Breast epithelium (tissue), 4 donors: ENCODE measurements at regions not wholly inside any gene's neighbourhood (a gene's known extent, or its start where the extent isn't known, plus 50 kb on each side); places are given as distances from the start of the nearest gene placed in this dataset.
A peak's percentile ranks its signal among the peaks of the same experiment; 100 is the strongest.

ENCODE experiments used
- DNase-seq, 2 donors: peaks; one replicate each; pipeline ENCODE4 v3.0.0-alpha.2; 2019; ENCODE audit warnings: low spot score in 2 of 2
- H3K27ac ChIP-seq, 2 donors: fragments of 200-600 bp; sonication (generic) in 1 of 2; one replicate each; pipeline ENCODE4 v1.5.1; 2016 to 2019; ENCODE audit warnings: mild to moderate bottlenecking in 1 of 2
- H3K27me3 ChIP-seq, 2 donors: fragments of 200-600 bp; sonication (generic) in 1 of 2; one replicate each; pipeline versions ENCODE4 v1.5.1 to v1.6.0; 2017 to 2019; ENCODE audit warnings: control low read depth in 1 of 2, mild to moderate bottlenecking in 1 of 2
- H3K36me3 ChIP-seq: fragments of 200-600 bp; one replicate; pipeline ENCODE4 v1.5.1; 2019
- H3K4me1 ChIP-seq, 2 donors: fragments of 200-600 bp; sonication (generic); one replicate each; pipeline ENCODE4 v1.5.1; 2016 to 2019; ENCODE audit warnings: control low read depth in 1 of 2
- H3K4me3 ChIP-seq, 3 donors: fragments of 200-600 bp; sonication (generic); 1 replicate in 2 of 3; 2 replicates in 1 of 3; pipeline ENCODE4 v1.5.1; 2016 to 2019; ENCODE audit warnings: mild to moderate bottlenecking in 3 of 3, moderate library complexity in 2 of 3
- H3K9me3 ChIP-seq, 2 donors: fragments of 200-600 bp; sonication (generic) in 1 of 2; one replicate each; pipeline ENCODE4 v1.5.1; 2016 to 2019; ENCODE audit warnings: control low read depth in 1 of 2
- CTCF ChIP-seq, 3 donors: fragments of 450-650 bp; IDR thresholded peaks; one replicate each; pipeline ENCODE4 v1.5.1; 2016 to 2017; ENCODE audit warnings: antibody characterized with exemption in 3 of 3, mild to moderate bottlenecking in 3 of 3, moderate library complexity in 3 of 3
- POLR2A ChIP-seq: fragments of 450-650 bp; IDR thresholded peaks from one replicate; pipeline ENCODE4 v1.6.1; 2016; ENCODE audit warnings: antibody characterized with exemption, mild to moderate bottlenecking, moderate library complexity
- POLR2AphosphoS5 ChIP-seq, 3 donors: sonication (generic); formaldehyde crosslinking; IDR thresholded peaks; one replicate each; pipeline ENCODE4 v1.6.1; 2017; ENCODE audit warnings: antibody characterized with exemption in 3 of 3
- intact Hi-C: fragments of 100-400 bp; cut with DNase I; formaldehyde crosslinking; loops from one replicate; pipeline ENCODE4 v1.15.1; 2023; ENCODE audit warnings: low total_unique reads

- intact Hi-C loops: no loop called here
- H3K27me3 ChIP-seq: no peaks in the 10 kb centered on the region
- no peaks in the 10 kb centered on the region for H3K9me3 ChIP-seq
- no peak overlapping the region for H3K27ac ChIP-seq
- H3K4me3 ChIP-seq: no peak overlapping the region
- no peak for DNase-seq
- no peak for TF ChIP-seq POLR2AphosphoS5 (IDR thresholded peaks at IDR 0.05)
- TF ChIP-seq POLR2A: no peak
- TF ChIP-seq CTCF (IDR thresholded peaks at IDR 0.05): no peak
- H3K36me3 ChIP-seq: no peaks in the 10 kb centered on the region
- no peaks in the 10 kb centered on the region for H3K4me1 ChIP-seq
Measured at GRCh38 chr10:6995831-6996230, 415.0 kb downstream of the SFMBT2 start.

GRCh38 chr10:6995341-6995740 is 415.3 kb upstream of the PRKCQ start:
- H3K4me3 ChIP-seq: no peak overlapping the region
- H3K27ac ChIP-seq: no peak overlapping the region
- H3K36me3 ChIP-seq: no peaks in the 10 kb centered on the region
- DNase-seq: no peak
- TF ChIP-seq CTCF (IDR thresholded peaks at IDR 0.05) (no peak), POLR2AphosphoS5 (IDR thresholded peaks at IDR 0.05) (no peak), POLR2A (no peak)
- intact Hi-C loops: no loop called here
- no peaks in the 10 kb centered on the region for H3K27me3 ChIP-seq
- no peaks in the 10 kb centered on the region for H3K9me3 ChIP-seq
- H3K4me1 ChIP-seq: no peaks in the 10 kb centered on the region

GRCh38 chr10:6990891-6991290 is 410.8 kb upstream of the PRKCQ start:
- intact Hi-C loops: loop anchor here (1.0 kb wide), 1 partner anchor 25 kb away; no protein-coding TSS in a partner anchor
- Histone ChIP-seq H3K9me3 (no peaks in the 10 kb centered on the region), H3K4me3 (no peak overlapping the region), H3K27me3 (no peaks in the 10 kb centered on the region), H3K36me3 (no peaks in the 10 kb centered on the region), H3K4me1 (no peaks in the 10 kb centered on the region), H3K27ac (no peak overlapping the region)
- no peak for DNase-seq
- TF ChIP-seq POLR2AphosphoS5 (IDR thresholded peaks at IDR 0.05): no peak
- TF ChIP-seq POLR2A: no peak
- no peak for TF ChIP-seq CTCF (IDR thresholded peaks at IDR 0.05)

- H3K4me1 ChIP-seq: no peaks in the 10 kb centered on the region
- no peak for DNase-seq
- H3K36me3 ChIP-seq: no peaks in the 10 kb centered on the region
- H3K27ac ChIP-seq: no peak overlapping the region
- H3K27me3 ChIP-seq: no peaks in the 10 kb centered on the region
- H3K4me3 ChIP-seq: no peak overlapping the region
- intact Hi-C loops: no loop called here
- no peak for TF ChIP-seq CTCF (IDR thresholded peaks at IDR 0.05)
- no peak for TF ChIP-seq POLR2AphosphoS5 (IDR thresholded peaks at IDR 0.05)
- no peak for TF ChIP-seq POLR2A
- no peaks in the 10 kb centered on the region for H3K9me3 ChIP-seq
Measured at GRCh38 chr10:6988654-6989053, 408.6 kb upstream of the PRKCQ start.

GRCh38 chr10:6987536-6987945 is 407.5 kb upstream of the PRKCQ start:
- no peaks in the 10 kb centered on the region for H3K27me3 ChIP-seq
- peak overlapping the region in 1 of 2 donors; percentile 36 for H3K27ac ChIP-seq
- H3K4me3 ChIP-seq: no peak overlapping the region
- no peaks in the 10 kb centered on the region for H3K9me3 ChIP-seq
- no peaks in the 10 kb centered on the region for H3K36me3 ChIP-seq
- DNase-seq: no peak
- intact Hi-C loops: no loop called here
- TF ChIP-seq CTCF (IDR thresholded peaks at IDR 0.05) (no peak), POLR2AphosphoS5 (IDR thresholded peaks at IDR 0.05) (no peak), POLR2A (no peak)
- H3K4me1 ChIP-seq: no peaks in the 10 kb centered on the region
